ENCODE measurements at regions not wholly inside any gene's neighbourhood (a gene's known extent, or its start where the extent isn't known, plus 50 kb on each side); places are given as distances from the start of the nearest gene placed in this dataset.

GRCh38 chr3:193051314-193051713 is 133.7 kb upstream of the MB21D2 start (continued):
- TF ChIP-seq GABPA (IDR thresholded peaks at IDR 0.05; ENCODE audit: borderline replicate concordance, insufficient read depth, low read length) = no peak
